Uterus (tissue), 2 donors: ENCODE measurements at regions not wholly inside any gene's neighbourhood (a gene's known extent, or its start where the extent isn't known, plus 50 kb on each side); places are given as distances from the start of the nearest gene placed in this dataset.
"Not testable (repeated sequence)": the region's sequence is repeated elsewhere in the genome, so short reads cannot be mapped to it uniquely, and the experiment has no call there.

Source experiments
- CTCF ChIP-seq, 4 experiments: fragments of 200-600 bp in 2 of 4; fragments of 450-650 bp in 2 of 4; sonication (generic) in 2 of 4; IDR thresholded peaks; one replicate each; pipeline ENCODE4 v1.5.1; 2016 to 2019; ENCODE audit warnings: antibody characterized with exemption in 4 of 4, mild to moderate bottlenecking in 2 of 4, moderate library complexity in 1 of 4
- POLR2A ChIP-seq, 2 donors: fragments of 450-650 bp; IDR thresholded peaks; one replicate each; pipeline ENCODE4 v1.6.1; 2016; ENCODE audit warnings: antibody characterized with exemption in 2 of 2, mild to moderate bottlenecking in 1 of 2, moderate library complexity in 1 of 2

GRCh38 chr21:5105939-5106708 is 5415.3 kb upstream of the TPTE start:
- not testable (repeated sequence) for TF ChIP-seq CTCF, POLR2A (IDR thresholded peaks at IDR 0.05)
